Endothelial cell of umbilical vein (primary cell): ENCODE measurements at regions not wholly inside any gene's neighbourhood (a gene's known extent, or its start where the extent isn't known, plus 50 kb on each side); places are given as distances from the start of the nearest gene placed in this dataset.

ENCODE experiments used
- BruUV-seq: library from RNA; stranded (reverse); fragments of 400-500 nt; replicated peaks from 2 replicates; lab custom pipeline; 2021; lab: Mats Ljungman, UMichigan
- CTCF ChIA-PET: fragments of 300-600, 350-600 bp; sonication (Branson Sonifier 250); formaldehyde crosslinking; loops from one replicate; lab custom pipeline; 2021; ENCODE audit warnings: antibody characterized with exemption, inconsistent platforms; lab: Charles Lee
- POLR2A ChIA-PET: fragments of 300-600, 350-600 bp; sonication (Branson Sonifier 250); formaldehyde crosslinking; loops from one replicate; lab custom pipeline; 2021; ENCODE audit warnings: antibody characterized with exemption, inconsistent platforms; lab: Charles Lee
- DNase-seq: peaks from one replicate; pipeline ENCODE4 v3.0.0-alpha.2; 2011; ENCODE audit warnings: low read depth, low spot score
- FAIRE-seq: peaks from 2 replicates; lab custom pipeline; 2011; peaks lifted over from hg19 to GRCh38; lab: Jason Lieb, UNC
- H2AFZ ChIP-seq: 2 replicates; pipeline ENCODE4 v1.6.0; 2012; ENCODE audit warnings: low read depth, low read length, control low read depth, inconsistent platforms
- H3K27ac ChIP-seq: 2 replicates; pipeline ENCODE4 v1.5.1; 2011; ENCODE audit warnings: low read depth, mild to moderate bottlenecking, control low read depth, low read length, moderate library complexity; ENCODE audit not compliant: insufficient read depth
- H3K27me3 ChIP-seq, 2 experiments: 2 replicates each; pipeline versions ENCODE4 v1.6.0 to v1.6.1; 2011; ENCODE audit warnings: low read length in 2 of 2, mixed read lengths in 1 of 2; ENCODE audit not compliant: control insufficient read depth in 2 of 2, insufficient read depth in 2 of 2
- H3K36me3 ChIP-seq, 2 experiments: 2 replicates in 1 of 2; 3 replicates in 1 of 2; pipeline ENCODE4 v1.5.1; 2011; ENCODE audit warnings: low read length in 2 of 2, mild to moderate bottlenecking in 1 of 2, moderate library complexity in 1 of 2; ENCODE audit not compliant: control insufficient read depth in 2 of 2, insufficient read depth in 2 of 2; ENCODE audit errors: extremely low read depth in 1 of 2
- H3K4me1 ChIP-seq: 3 replicates; pipeline ENCODE4 v1.5.1; 2011; ENCODE audit warnings: mild to moderate bottlenecking, low read length; ENCODE audit not compliant: control insufficient read depth, insufficient read depth; ENCODE audit errors: extremely low read depth
- H3K4me2 ChIP-seq: 2 replicates; pipeline ENCODE4 v1.6.1; 2011; ENCODE audit warnings: low read length, control low read depth, mixed read lengths; ENCODE audit not compliant: insufficient read depth
- H3K4me3 ChIP-seq, 3 experiments: fragments of 200-600 bp in 1 of 3; sonication (generic), shearing (Covaris generic) in 1 of 3; replicated peaks in 1 of 3; 2 replicates each; pipeline ENCODE4 v1.5.1; 2011 to 2016; ENCODE audit warnings: control low read depth in 3 of 3, low read length in 3 of 3, mild to moderate bottlenecking in 2 of 3, inconsistent platforms in 1 of 3, low read depth in 1 of 3, moderate library complexity in 1 of 3; ENCODE audit not compliant: insufficient read depth in 1 of 3
- H3K79me2 ChIP-seq: 2 replicates; pipeline ENCODE4 v1.6.0; 2012; ENCODE audit warnings: low read length, inconsistent platforms; ENCODE audit not compliant: control insufficient read depth, insufficient read depth
- H3K9ac ChIP-seq: replicated peaks from 2 replicates; pipeline ENCODE3; 2011; ENCODE audit warnings: low read length, control low read depth; ENCODE audit not compliant: insufficient read depth; ENCODE audit errors: extremely low read depth
- H3K9me1 ChIP-seq: replicated peaks from 3 replicates; pipeline ENCODE4 v1.6.0; 2011; ENCODE audit warnings: mild to moderate bottlenecking, low read length; ENCODE audit not compliant: control insufficient read depth, insufficient read depth; ENCODE audit errors: extremely low read depth
- H3K9me3 ChIP-seq: replicated peaks from 2 replicates; pipeline ENCODE4 v1.5.1; 2012; ENCODE audit warnings: low read length, inconsistent platforms; ENCODE audit not compliant: control insufficient read depth, insufficient read depth
- H4K20me1 ChIP-seq: replicated peaks from 2 replicates; pipeline ENCODE3; 2011; ENCODE audit warnings: mild to moderate bottlenecking, low read length; ENCODE audit not compliant: control insufficient read depth, insufficient read depth; ENCODE audit errors: extremely low read depth
- EZH2 ChIP-seq: IDR thresholded peaks from 2 replicates; pipeline ENCODE4 v1.6.1; 2012; ENCODE audit warnings: borderline replicate concordance, low read depth, mild to moderate bottlenecking, moderate library complexity, low read length, inconsistent platforms; ENCODE audit not compliant: severe bottlenecking
- FOS ChIP-seq: IDR thresholded peaks from 2 replicates; pipeline ENCODE4 v1.6.1; 2011; ENCODE audit warnings: mild to moderate bottlenecking, low read length, moderate library complexity, borderline replicate concordance; ENCODE audit not compliant: insufficient read depth
- GATA2 ChIP-seq: IDR thresholded peaks from 2 replicates; pipeline ENCODE4 v1.7.0; 2011; ENCODE audit warnings: low read depth, mild to moderate bottlenecking, moderate library complexity, mixed read lengths, low read length; ENCODE audit not compliant: insufficient read length, insufficient read depth
- JUN ChIP-seq: IDR thresholded peaks from 2 replicates; pipeline ENCODE4 v1.6.1; 2011; ENCODE audit warnings: borderline replicate concordance, low read depth; ENCODE audit not compliant: insufficient read length, insufficient read depth
- MYC ChIP-seq: IDR thresholded peaks from one replicate; pipeline ENCODE4 v1.6.1; 2011; ENCODE audit warnings: mild to moderate bottlenecking, low read depth, low read length
- POLR2A ChIP-seq: IDR thresholded peaks from 2 replicates; pipeline ENCODE4 v1.6.1; 2012; ENCODE audit warnings: low read depth, mild to moderate bottlenecking, control low read depth, low read length
- POLR2AphosphoS5 ChIP-seq: IDR thresholded peaks from 2 replicates; pipeline ENCODE4 v1.6.1; 2012; ENCODE audit warnings: low read depth, mild to moderate bottlenecking, control low read depth, low read length, moderate library complexity; ENCODE audit not compliant: insufficient read depth
- dilution Hi-C: fragments of 300-500 bp; cut with MboI; formaldehyde crosslinking; loops from one replicate; pipeline ENCODE4 v1.15.0; 2019; ENCODE audit warnings: low sequenced_read_pairs; ENCODE audit not compliant: extremely low pct_ligation_motif_present
- intact Hi-C: fragments of 100-400 bp; cut with micrococcal nuclease; formaldehyde crosslinking; loops from one replicate; pipeline ENCODE4 v1.10.0; 2022
- TF ChIP-seq, protein P1 (sequence below): IDR thresholded peaks from 2 replicates; pipeline ENCODE4 v1.6.1; 2011; ENCODE audit not compliant: insufficient read depth, insufficient read length
- TF ChIP-seq, protein P2 (sequence below), 2 donors: IDR thresholded peaks; 1 replicate in 1 of 2; 2 replicates in 1 of 2; pipeline ENCODE4 v1.5.1; 2011; ENCODE audit warnings: low read length in 2 of 2, mild to moderate bottlenecking in 2 of 2, moderate library complexity in 2 of 2, control low read depth in 1 of 2, inconsistent platforms in 1 of 2, low read depth in 1 of 2; ENCODE audit not compliant: insufficient read depth in 1 of 2; ENCODE audit errors: extremely low read depth in 1 of 2

DNA sequence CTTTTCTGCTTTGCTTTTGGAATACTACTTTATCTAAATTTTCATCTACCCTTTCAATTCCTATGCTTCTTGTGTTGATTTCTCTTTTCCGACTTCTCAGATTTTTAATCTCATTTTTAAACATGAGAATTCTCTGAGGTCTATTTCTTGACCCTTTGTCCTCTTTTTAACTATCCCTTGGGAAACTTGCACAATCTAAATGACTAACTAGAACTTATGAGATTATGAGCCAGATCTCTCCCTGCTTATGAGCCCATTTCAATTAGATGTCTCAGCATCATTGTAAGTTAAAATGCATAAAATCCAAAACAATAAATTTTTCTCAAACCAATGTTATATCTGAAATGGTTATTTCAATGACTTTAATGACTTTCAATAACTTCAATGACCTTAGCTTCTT, 296.9 kb upstream of the AGTR1 start:
- FAIRE-seq: no peak
- dilution Hi-C loops (no loop called here), intact Hi-C loops (no loop called here)
- BruUV-seq: no TSS peak
- no peaks in the 10 kb centered on the region for H3K79me2 ChIP-seq
- no peaks in the 10 kb centered on the region for H3K36me3 ChIP-seq
- no peak overlapping the region for H2AFZ ChIP-seq
- no peak overlapping the region for H3K27ac ChIP-seq
- no peaks in the 10 kb centered on the region for H3K9me1 ChIP-seq
- H3K9me3 ChIP-seq: no peaks in the 10 kb centered on the region
- POLR2A ChIA-PET: no interaction called here
- H3K9ac ChIP-seq: no peak overlapping the region
- CTCF ChIA-PET: no interaction called here
- no peak for TF ChIP-seq GATA2
- TF ChIP-seq, protein P1, sequence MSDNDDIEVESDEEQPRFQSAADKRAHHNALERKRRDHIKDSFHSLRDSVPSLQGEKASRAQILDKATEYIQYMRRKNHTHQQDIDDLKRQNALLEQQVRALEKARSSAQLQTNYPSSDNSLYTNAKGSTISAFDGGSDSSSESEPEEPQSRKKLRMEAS: no peak
- no peaks in the 10 kb centered on the region for H4K20me1 ChIP-seq
- no peaks in the 10 kb centered on the region for H3K4me1 ChIP-seq
- no peaks in the 10 kb centered on the region for H3K27me3 ChIP-seq
- no peak overlapping the region for H3K4me2 ChIP-seq
- no peak for DNase-seq
- no peak overlapping the region for H3K4me3 ChIP-seq

DNA sequence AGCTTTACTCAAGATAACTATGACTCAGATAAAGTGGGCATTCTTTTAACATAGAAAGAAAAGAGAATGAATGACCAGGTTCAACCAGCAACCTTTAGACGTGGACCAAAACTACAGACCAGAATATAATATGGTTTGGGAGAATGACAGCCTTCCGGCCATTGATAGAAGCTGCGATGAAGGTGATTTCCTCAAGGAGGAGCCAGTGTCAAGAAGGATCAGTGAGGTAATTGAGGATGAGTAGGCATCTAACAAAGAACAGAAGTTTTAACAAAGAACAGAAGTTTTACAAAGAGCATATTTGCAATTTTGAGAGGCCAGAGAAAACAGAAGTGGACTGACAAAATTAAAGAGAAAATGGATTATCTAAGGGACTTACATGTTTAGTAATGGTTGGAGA, 289.0 kb upstream of the AGTR1 start:
- H3K79me2 ChIP-seq: no peaks in the 10 kb centered on the region
- H3K4me2 ChIP-seq: no peak overlapping the region
- no peaks in the 10 kb centered on the region for H3K27me3 ChIP-seq
- H3K9me1 ChIP-seq: no peaks in the 10 kb centered on the region
- POLR2A ChIA-PET: no interaction called here
- no peak overlapping the region for H3K27ac ChIP-seq
- H3K4me1 ChIP-seq: no peaks in the 10 kb centered on the region
- H3K4me3 ChIP-seq: no peak overlapping the region
- H3K9ac ChIP-seq: no peak overlapping the region
- no peaks in the 10 kb centered on the region for H3K9me3 ChIP-seq
- no peak for FAIRE-seq
- intact Hi-C loops: no loop called here
- CTCF ChIA-PET: interaction anchor here (1.0 to 1.2 kb wide), 2 partner anchors 231 to 310 kb away, joined by 3 to 5 read pairs; no protein-coding TSS in a partner anchor
- TF ChIP-seq EZH2 (no peak), FOS (no peak), POLR2AphosphoS5 (no peak), MYC (no peak), POLR2A (no peak), JUN (no peak), GATA2 (no peak)
- TF ChIP-seq, protein P2, sequence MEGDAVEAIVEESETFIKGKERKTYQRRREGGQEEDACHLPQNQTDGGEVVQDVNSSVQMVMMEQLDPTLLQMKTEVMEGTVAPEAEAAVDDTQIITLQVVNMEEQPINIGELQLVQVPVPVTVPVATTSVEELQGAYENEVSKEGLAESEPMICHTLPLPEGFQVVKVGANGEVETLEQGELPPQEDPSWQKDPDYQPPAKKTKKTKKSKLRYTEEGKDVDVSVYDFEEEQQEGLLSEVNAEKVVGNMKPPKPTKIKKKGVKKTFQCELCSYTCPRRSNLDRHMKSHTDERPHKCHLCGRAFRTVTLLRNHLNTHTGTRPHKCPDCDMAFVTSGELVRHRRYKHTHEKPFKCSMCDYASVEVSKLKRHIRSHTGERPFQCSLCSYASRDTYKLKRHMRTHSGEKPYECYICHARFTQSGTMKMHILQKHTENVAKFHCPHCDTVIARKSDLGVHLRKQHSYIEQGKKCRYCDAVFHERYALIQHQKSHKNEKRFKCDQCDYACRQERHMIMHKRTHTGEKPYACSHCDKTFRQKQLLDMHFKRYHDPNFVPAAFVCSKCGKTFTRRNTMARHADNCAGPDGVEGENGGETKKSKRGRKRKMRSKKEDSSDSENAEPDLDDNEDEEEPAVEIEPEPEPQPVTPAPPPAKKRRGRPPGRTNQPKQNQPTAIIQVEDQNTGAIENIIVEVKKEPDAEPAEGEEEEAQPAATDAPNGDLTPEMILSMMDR (IDR thresholded peaks at IDR 0.05; ENCODE audit: extremely low read depth in 1 of 2, insufficient read depth in 1 of 2, low read depth in 1 of 2, low read length in 2 of 2): no peak
- TF ChIP-seq, protein P1: no peak
- no TSS peak for BruUV-seq
- dilution Hi-C loops: no loop called here
- no peak for DNase-seq
- H2AFZ ChIP-seq: no peak overlapping the region
- H3K36me3 ChIP-seq: no peaks in the 10 kb centered on the region
- no peaks in the 10 kb centered on the region for H4K20me1 ChIP-seq
